ENCODE measurements at regions not wholly inside any gene's neighbourhood (a gene's known extent, or its start where the extent isn't known, plus 50 kb on each side); places are given as distances from the start of the nearest gene placed in this dataset.

DNA sequence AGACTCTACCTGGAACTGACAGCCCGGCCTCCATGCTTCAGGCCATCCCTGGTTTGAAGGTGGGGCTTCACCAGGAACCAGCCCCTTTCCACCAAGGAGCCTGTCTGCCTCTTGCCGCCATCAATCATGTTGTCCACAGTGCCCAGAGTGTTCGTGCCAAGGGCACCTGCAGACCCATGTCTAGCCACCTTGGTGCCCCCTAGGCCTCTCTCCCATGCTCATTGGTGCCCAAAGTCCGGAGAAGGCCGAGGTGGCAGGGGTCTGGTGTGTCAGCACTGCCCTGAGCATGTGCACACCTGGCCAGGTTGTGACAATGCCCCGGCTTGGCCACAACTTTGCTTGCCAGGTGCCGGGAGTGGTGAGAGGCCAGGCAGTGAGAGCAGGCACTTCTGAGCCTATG, 114.8 kb downstream of the COPS8 start:
- H3K36me3 Mint-ChIP-seq (ENCODE audit: low read depth), result no peaks in the 10 kb centered on the region
- no peaks in the 10 kb centered on the region for H3K9me3 Mint-ChIP-seq
- H3K4me3 Mint-ChIP-seq, result no peak overlapping the region
- H3K4me1 Mint-ChIP-seq, result peaks cover 38% of the 10 kb centered on the region
- DNase-seq (ENCODE audit: low read depth, low spot score), result no peak
- H3K27me3 Mint-ChIP-seq (ENCODE audit: low read depth), result no peaks in the 10 kb centered on the region
- TF ChIP-seq CTCF (conservative IDR thresholded peaks at IDR 0.05), result no peak
- no peak overlapping the region for H3K27ac Mint-ChIP-seq (ENCODE audit: unreplicated experiment)

DNA sequence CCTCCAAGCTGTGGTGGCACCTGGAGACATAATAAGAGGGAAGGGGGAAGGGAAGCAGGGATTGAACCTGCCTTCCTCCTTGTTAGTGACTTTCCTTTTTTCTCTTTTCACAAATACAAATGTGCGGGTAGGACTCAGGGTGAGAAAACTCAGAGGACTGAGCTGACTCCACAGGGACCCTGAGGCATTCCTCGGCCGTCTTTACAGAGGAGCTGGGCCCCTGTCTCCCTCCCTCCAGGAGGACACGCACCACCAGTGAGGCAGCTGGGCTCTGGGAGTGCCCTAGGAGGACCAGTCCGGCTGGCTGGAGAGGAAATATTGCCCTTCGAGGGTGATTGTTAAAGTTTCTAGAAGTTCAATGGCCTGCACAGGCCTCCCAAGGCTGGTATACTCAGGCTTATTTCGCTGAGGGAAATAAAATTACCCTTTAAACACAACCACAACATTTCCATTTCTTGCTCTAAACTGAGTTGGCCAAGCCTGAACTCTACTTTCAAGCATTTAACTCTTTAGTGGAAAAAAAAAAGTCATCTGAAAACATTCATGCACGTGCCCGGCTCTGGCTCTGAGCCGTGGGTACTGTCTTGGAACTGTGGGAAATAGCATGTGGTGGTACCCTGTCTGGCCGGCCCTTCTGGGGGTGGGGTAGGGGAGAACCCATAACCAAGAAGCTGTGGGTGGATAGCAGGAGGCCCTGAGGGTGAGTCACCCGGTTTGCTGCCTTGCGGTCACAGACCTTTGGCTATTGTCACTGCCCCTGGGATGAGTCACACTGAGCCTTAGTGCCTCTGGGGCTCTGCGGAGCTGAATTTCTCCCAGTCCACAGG, 116.0 kb downstream of the COPS8 start:
- no peak for DNase-seq (ENCODE audit: low read depth, low spot score)
- TF ChIP-seq CTCF (conservative IDR thresholded peaks at IDR 0.05), result no peak
- Mint-ChIP-seq H3K36me3 (ENCODE audit: low read depth) (no peaks in the 10 kb centered on the region), H3K9me3 (no peaks in the 10 kb centered on the region), H3K4me3 (no peak overlapping the region), H3K27ac (ENCODE audit: unreplicated experiment) (peak overlapping the region; percentile 64), H3K27me3 (ENCODE audit: low read depth) (peaks cover 2% of the 10 kb centered on the region), H3K4me1 (peaks cover 40% of the 10 kb centered on the region)

- H3K27me3 Mint-ChIP-seq (ENCODE audit: low read depth), result peaks cover 2% of the 10 kb centered on the region
- H3K36me3 Mint-ChIP-seq (ENCODE audit: low read depth), result no peaks in the 10 kb centered on the region
- peak overlapping the region; percentile 8 for H3K27ac Mint-ChIP-seq (ENCODE audit: unreplicated experiment)
- no peak overlapping the region for H3K4me3 Mint-ChIP-seq
- peaks cover 36% of the 10 kb centered on the region for H3K4me1 Mint-ChIP-seq
- H3K9me3 Mint-ChIP-seq, result no peaks in the 10 kb centered on the region
- DNase-seq (ENCODE audit: low read depth, low spot score), result no peak
- no peak for TF ChIP-seq CTCF (conservative IDR thresholded peaks at IDR 0.05)
Observed at GRCh38 chr2:237202288-237203030, 116.8 kb downstream of the COPS8 start.

GRCh38 chr2:237205043-237205541, 119.4 kb downstream of the COPS8 start:
- no peak for TF ChIP-seq CTCF (conservative IDR thresholded peaks at IDR 0.05)
- H3K9me3 Mint-ChIP-seq, result no peaks in the 10 kb centered on the region
- H3K4me1 Mint-ChIP-seq, result peaks cover 36% of the 10 kb centered on the region
- DNase-seq (ENCODE audit: low read depth, low spot score), result no peak
- no peaks in the 10 kb centered on the region for H3K36me3 Mint-ChIP-seq (ENCODE audit: low read depth)
- H3K27me3 Mint-ChIP-seq (ENCODE audit: low read depth), result peaks cover 2% of the 10 kb centered on the region
- no peak overlapping the region for H3K27ac Mint-ChIP-seq (ENCODE audit: unreplicated experiment)
- H3K4me3 Mint-ChIP-seq, result no peak overlapping the region

DNA sequence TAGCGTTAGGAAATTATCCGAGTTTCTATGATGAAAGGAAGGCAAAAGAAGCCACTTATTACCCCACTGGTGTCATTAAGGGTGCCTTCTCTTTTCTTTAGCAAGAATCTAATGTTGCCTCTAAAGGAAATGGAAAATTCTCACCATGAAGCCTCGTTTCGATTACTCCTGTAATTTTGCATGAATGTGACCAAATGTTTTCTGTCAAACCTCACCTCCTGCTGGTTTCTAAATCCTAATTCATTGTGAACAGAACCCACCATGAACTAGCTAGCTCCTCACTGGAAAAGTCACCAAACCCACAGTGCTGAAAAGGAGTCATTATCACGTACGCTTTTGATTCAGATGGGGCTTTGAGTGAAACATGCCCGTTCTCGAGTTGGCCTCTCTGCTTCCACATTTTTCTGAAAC, 119.9 kb downstream of the COPS8 start:
- Mint-ChIP-seq H3K36me3 (ENCODE audit: low read depth) (no peaks in the 10 kb centered on the region), H3K9me3 (no peaks in the 10 kb centered on the region), H3K27ac (ENCODE audit: unreplicated experiment) (no peak overlapping the region), H3K27me3 (ENCODE audit: low read depth) (peaks cover 4% of the 10 kb centered on the region), H3K4me3 (no peak overlapping the region), H3K4me1 (peaks cover 36% of the 10 kb centered on the region)
- DNase-seq (ENCODE audit: low read depth, low spot score), result no peak
- TF ChIP-seq CTCF (conservative IDR thresholded peaks at IDR 0.05), result no peak

All from neural crest cell (in vitro differentiated cells).